Endothelial cell of umbilical vein (primary cell): ENCODE measurements at regions not wholly inside any gene's neighbourhood (a gene's known extent, or its start where the extent isn't known, plus 50 kb on each side); places are given as distances from the start of the nearest gene placed in this dataset.
"Not testable (repeated sequence)": the region's sequence is repeated elsewhere in the genome, so short reads cannot be mapped to it uniquely, and the experiment has no call there.

Experiments
- CTCF ChIP-seq, 2 donors: IDR thresholded peaks; 1 replicate in 1 of 2; 2 replicates in 1 of 2; pipeline ENCODE4 v1.5.1; 2011; ENCODE audit warnings: low read length in 2 of 2, mild to moderate bottlenecking in 2 of 2, moderate library complexity in 2 of 2, control low read depth in 1 of 2, inconsistent platforms in 1 of 2, low read depth in 1 of 2; ENCODE audit not compliant: insufficient read depth in 1 of 2; ENCODE audit errors: extremely low read depth in 1 of 2
- MYC ChIP-seq: IDR thresholded peaks from one replicate; pipeline ENCODE4 v1.6.1; 2011; ENCODE audit warnings: mild to moderate bottlenecking, low read depth, low read length
- POLR2A ChIP-seq: IDR thresholded peaks from 2 replicates; pipeline ENCODE4 v1.6.1; 2012; ENCODE audit warnings: low read depth, mild to moderate bottlenecking, control low read depth, low read length
- POLR2AphosphoS5 ChIP-seq: IDR thresholded peaks from 2 replicates; pipeline ENCODE4 v1.6.1; 2012; ENCODE audit warnings: low read depth, mild to moderate bottlenecking, control low read depth, low read length, moderate library complexity; ENCODE audit not compliant: insufficient read depth

- TF ChIP-seq CTCF (IDR thresholded peaks at IDR 0.05; ENCODE audit: extremely low read depth in 1 of 2, insufficient read depth in 1 of 2, low read depth in 1 of 2, low read length in 2 of 2); POLR2AphosphoS5; POLR2A; MYC: not testable (repeated sequence)
These were observed 543.0 kb upstream of the TPTE start for GRCh38 chr21:9978371-9978770.
